H1 (cell line): ENCODE measurements at regions not wholly inside any gene's neighbourhood (a gene's known extent, or its start where the extent isn't known, plus 50 kb on each side); places are given as distances from the start of the nearest gene placed in this dataset.

Experiments
- CTCF ChIA-PET: fragments of 300-600 bp; sonication (Branson Sonifier 250); formaldehyde crosslinking; loops from one replicate; lab custom pipeline; 2021; ENCODE audit not compliant: partially characterized antibody; lab: Charles Lee
- POLR2A ChIA-PET: fragments of 300-600 bp; sonication (Branson Sonifier 250); formaldehyde crosslinking; loops from one replicate; lab custom pipeline; 2021; ENCODE audit warnings: inconsistent platforms; ENCODE audit not compliant: partially characterized antibody; lab: Charles Lee
- DNase-seq, 2 experiments: peaks; one replicate each; pipeline versions ENCODE4 v3.0.0 to v3.0.0-alpha.2; 2010 to 2022; ENCODE audit warnings: low spot score in 2 of 2, low read depth in 1 of 2, mixed read lengths in 1 of 2
- FAIRE-seq: peaks from 2 replicates; lab custom pipeline; 2011; peaks lifted over from hg19 to GRCh38; lab: Jason Lieb, UNC
- H2AFZ ChIP-seq: 2 replicates; pipeline ENCODE4 v1.8.1; 2012; ENCODE audit warnings: low read length, inconsistent platforms
- H2AK5ac ChIP-seq: 2 replicates; pipeline ENCODE4 v1.6.1; 2013; ENCODE audit warnings: low read depth, low read length
- H2BK120ac ChIP-seq: replicated peaks from 2 replicates; pipeline ENCODE3; 2013; ENCODE audit warnings: low read depth, low read length, inconsistent platforms
- H2BK12ac ChIP-seq: 2 replicates; pipeline ENCODE4 v1.6.1; 2013; ENCODE audit warnings: low read depth, low read length
- H2BK15ac ChIP-seq: 2 replicates; pipeline ENCODE4 v1.6.1; 2013; ENCODE audit warnings: low read length
- H2BK20ac ChIP-seq: 2 replicates; pipeline ENCODE4 v1.6.1; 2013; ENCODE audit warnings: low read length
- H2BK5ac ChIP-seq: 2 replicates; pipeline ENCODE4 v1.6.1; 2013; ENCODE audit warnings: low read depth, low read length
- H3K14ac ChIP-seq: 2 replicates; pipeline ENCODE4 v1.6.1; 2013; ENCODE audit warnings: inconsistent platforms; ENCODE audit not compliant: insufficient read length
- H3K18ac ChIP-seq: 2 replicates; pipeline ENCODE4 v1.6.1; 2013; ENCODE audit warnings: low read length; ENCODE audit errors: extremely low read depth
- H3K23ac ChIP-seq: 2 replicates; pipeline ENCODE4 v1.6.1; 2013; ENCODE audit warnings: inconsistent platforms; ENCODE audit not compliant: insufficient read length
- H3K23me2 ChIP-seq: 2 replicates; pipeline ENCODE4 v1.6.1; 2013; ENCODE audit warnings: low read depth, low read length
- H3K27ac ChIP-seq: 2 replicates; pipeline ENCODE4 v1.6.1; 2011; ENCODE audit warnings: low read depth, low read length, inconsistent platforms
- H3K27me3 ChIP-seq, 4 experiments: replicated peaks in 1 of 4; 1 replicate in 1 of 4; 2 replicates in 3 of 4; pipeline versions ENCODE4 v1.6.1 to v1.8.1; 2011 to 2013; ENCODE audit warnings: low read length in 3 of 4, mild to moderate bottlenecking in 3 of 4, inconsistent platforms in 2 of 4, mixed read lengths in 2 of 4, moderate library complexity in 1 of 4; ENCODE audit not compliant: control insufficient read depth in 3 of 4, insufficient read depth in 3 of 4; ENCODE audit errors: extremely low read depth in 1 of 4
- H3K36me3 ChIP-seq, 4 experiments: 2 replicates each; pipeline versions ENCODE4 v1.6.1 to v1.8.1; 2011 to 2013; ENCODE audit warnings: mild to moderate bottlenecking in 4 of 4, low read length in 3 of 4, moderate library complexity in 2 of 4, control low read depth in 1 of 4, inconsistent platforms in 1 of 4; ENCODE audit not compliant: insufficient read depth in 4 of 4, control insufficient read depth in 2 of 4
- H3K4ac ChIP-seq: replicated peaks from 2 replicates; pipeline ENCODE3; 2013; ENCODE audit warnings: low read length, low read depth, mixed read lengths, inconsistent platforms; ENCODE audit not compliant: insufficient read length
- H3K4me1 ChIP-seq, 4 experiments: replicated peaks in 1 of 4; 1 replicate in 1 of 4; 2 replicates in 3 of 4; pipeline versions ENCODE4 v1.6.1 to v1.8.1; 2011 to 2013; ENCODE audit warnings: low read length in 3 of 4, inconsistent platforms in 2 of 4, mixed read lengths in 1 of 4; ENCODE audit not compliant: insufficient read depth in 4 of 4, control insufficient read depth in 3 of 4
- H3K4me2 ChIP-seq, 2 experiments: 2 replicates each; pipeline versions ENCODE4 v1.6.1 to v1.8.1; 2011 to 2013; ENCODE audit warnings: low read depth in 2 of 2, low read length in 2 of 2, control low read depth in 1 of 2, inconsistent platforms in 1 of 2, mild to moderate bottlenecking in 1 of 2; ENCODE audit not compliant: insufficient read depth in 1 of 2
- H3K4me3 ChIP-seq, 4 experiments: fragments of 200-600, 300-600 bp in 1 of 4; sonication (generic), shearing (Covaris generic), sonication (Bioruptor Twin) in 1 of 4; 2 replicates each; pipeline versions ENCODE4 v1.5.1 to v1.8.1; 2011 to 2016; ENCODE audit warnings: low read length in 4 of 4, low read depth in 3 of 4, control low read depth in 2 of 4, inconsistent platforms in 2 of 4, mild to moderate bottlenecking in 2 of 4, mixed read lengths in 1 of 4, moderate library complexity in 1 of 4; ENCODE audit not compliant: insufficient read depth in 2 of 4; ENCODE audit errors: extremely low read depth in 1 of 4
- H3K56ac ChIP-seq: replicated peaks from 2 replicates; pipeline ENCODE3; 2013; ENCODE audit warnings: low read depth, mild to moderate bottlenecking, mixed read lengths, low read length, inconsistent platforms; ENCODE audit not compliant: insufficient read length
- H3K79me1 ChIP-seq: 2 replicates; pipeline ENCODE4 v1.6.1; 2013; ENCODE audit warnings: low read depth, low read length, control low read depth
- H3K79me2 ChIP-seq, 2 experiments: 2 replicates each; pipeline versions ENCODE4 v1.6.1 to v1.8.1; 2012 to 2013; ENCODE audit warnings: low read length in 2 of 2, mild to moderate bottlenecking in 2 of 2, inconsistent platforms in 1 of 2; ENCODE audit not compliant: insufficient read depth in 2 of 2, control insufficient read depth in 1 of 2
- H3K9ac ChIP-seq, 4 experiments: replicated peaks in 1 of 4; 1 replicate in 1 of 4; 2 replicates in 3 of 4; pipeline versions ENCODE4 v1.6.1 to v1.8.1; 2011 to 2013; ENCODE audit warnings: low read depth in 3 of 4, low read length in 3 of 4, control low read depth in 2 of 4, mild to moderate bottlenecking in 2 of 4, moderate library complexity in 2 of 4, inconsistent platforms in 1 of 4; ENCODE audit errors: extremely low read depth in 1 of 4
- H3K9me3 ChIP-seq, 2 experiments: 2 replicates each; pipeline versions ENCODE4 v1.6.1 to v1.8.1; 2012 to 2013; ENCODE audit warnings: mild to moderate bottlenecking in 2 of 2, moderate library complexity in 2 of 2, control low read depth in 1 of 2, inconsistent platforms in 1 of 2, low read depth in 1 of 2, low read length in 1 of 2, mixed read lengths in 1 of 2; ENCODE audit not compliant: insufficient read depth in 2 of 2
- H4K20me1 ChIP-seq, 2 experiments: replicated peaks in 1 of 2; 2 replicates each; pipeline versions ENCODE3 to v1.8.1; 2011 to 2013; ENCODE audit warnings: inconsistent platforms in 2 of 2, low read length in 2 of 2, mild to moderate bottlenecking in 1 of 2; ENCODE audit not compliant: insufficient read depth in 2 of 2, control insufficient read depth in 1 of 2
- H4K5ac ChIP-seq: 2 replicates; pipeline ENCODE4 v1.6.1; 2013; ENCODE audit warnings: low read length, low read depth, mixed read lengths, inconsistent platforms; ENCODE audit not compliant: insufficient read length
- H4K8ac ChIP-seq: 2 replicates; pipeline ENCODE4 v1.8.0; 2013; ENCODE audit warnings: mild to moderate bottlenecking, moderate library complexity, low read length, inconsistent platforms; ENCODE audit not compliant: insufficient read depth; ENCODE audit errors: extremely low read depth
- H4K91ac ChIP-seq: replicated peaks from 2 replicates; pipeline ENCODE3; 2013; ENCODE audit warnings: low read length, mixed read lengths, inconsistent platforms; ENCODE audit not compliant: insufficient read length
- ATF2 ChIP-seq: IDR thresholded peaks from 2 replicates; pipeline ENCODE4 v1.6.1; 2012; ENCODE audit warnings: low read length, inconsistent platforms
- BCL11A ChIP-seq, 2 experiments: IDR thresholded peaks; one replicate each; pipeline ENCODE4 v1.6.1; 2011; ENCODE audit warnings: low read depth in 2 of 2, low read length in 2 of 2, mild to moderate bottlenecking in 2 of 2
- CBX8 ChIP-seq: fragments of 300-800, 300-1000 bp; sonication (generic); IDR thresholded peaks from 2 replicates; pipeline ENCODE4 v1.7.1; 2016; ENCODE audit warnings: low read depth, low read length, borderline replicate concordance
- E2F6 ChIP-seq: IDR thresholded peaks from 2 replicates; pipeline ENCODE4 v1.6.1; 2012; ENCODE audit warnings: inconsistent platforms
- EZH2 ChIP-seq: fragments of 200-600 bp; sonication (generic); IDR thresholded peaks from 2 replicates; pipeline ENCODE4 v1.7.1; 2012; ENCODE audit warnings: low read depth, mild to moderate bottlenecking, moderate library complexity, low read length, inconsistent platforms; ENCODE audit not compliant: severe bottlenecking
- GABPA ChIP-seq: IDR thresholded peaks from 2 replicates; pipeline ENCODE4 v1.6.1; 2011; ENCODE audit warnings: mild to moderate bottlenecking, low read length, moderate library complexity, borderline replicate concordance; ENCODE audit not compliant: insufficient read depth
- JUN ChIP-seq: IDR thresholded peaks from 2 replicates; pipeline ENCODE4 v1.6.1; 2011; ENCODE audit warnings: low read depth, mild to moderate bottlenecking, improper control_type of control experiment, low read length
- POLR2A ChIP-seq, 2 experiments: IDR thresholded peaks; 1 replicate in 1 of 2; 2 replicates in 1 of 2; pipeline ENCODE4 v1.6.1; 2011; ENCODE audit warnings: low read depth in 2 of 2, low read length in 2 of 2, mild to moderate bottlenecking in 2 of 2; ENCODE audit errors: control extremely low read depth in 1 of 2
- POLR2AphosphoS5 ChIP-seq: IDR thresholded peaks from 2 replicates; pipeline ENCODE4 v1.6.1; 2011; ENCODE audit warnings: low read depth, low read length
- SIRT6 ChIP-seq: IDR thresholded peaks from one replicate; pipeline ENCODE4 v1.7.1; 2012; ENCODE audit warnings: low read length, inconsistent platforms
- SP1 ChIP-seq: IDR thresholded peaks from 2 replicates; pipeline ENCODE4 v1.6.1; 2011; ENCODE audit warnings: low read depth, low read length
- SP2 ChIP-seq: IDR thresholded peaks from 2 replicates; pipeline ENCODE4 v1.6.1; 2012; ENCODE audit warnings: mild to moderate bottlenecking, low read length, inconsistent platforms
- SUZ12 ChIP-seq: fragments of 200-600 bp; sonication (generic); IDR thresholded peaks from 2 replicates; pipeline ENCODE4 v1.6.1; 2012; ENCODE audit warnings: mild to moderate bottlenecking, inconsistent platforms, low read length, moderate library complexity, mixed read lengths
- WGBS, 2 experiments: shearing (Covaris generic) in 1 of 2; methylation state at CpG; one replicate each; pipeline versions ENCODE4 v1.1.6 to v1.1.7; 2013 to 2015; ENCODE audit warnings: low lambda C conversion rate in 2 of 2, mixed read lengths in 2 of 2, inconsistent platforms in 1 of 2, low coverage in 1 of 2, missing lambda C conversion rate in 1 of 2; ENCODE audit not compliant: insufficient replicate concordance in 2 of 2, insufficient coverage in 1 of 2, insufficient read length in 1 of 2; ENCODE audit errors: extremely low coverage in 1 of 2, missing lambda C conversion rate in 1 of 2; 5-methylcytosine and 5-hydroxymethylcytosine counted together

- H4K8ac ChIP-seq = no peak overlapping the region
- WGBS, 2 experiments = 86% methylated on average over 4 of the region's 4 CpGs; no CpG with 5 or more reads in 1 of the 2 experiments
- no peaks in the 10 kb centered on the region for H3K4me1 ChIP-seq
- H3K4me3 ChIP-seq = no peak overlapping the region
- no peak overlapping the region for H2BK20ac ChIP-seq
- H3K4me2 ChIP-seq = no peak overlapping the region
- H2BK120ac ChIP-seq = no peak overlapping the region
- POLR2A ChIA-PET = no interaction called here
- H3K79me1 ChIP-seq = no peaks in the 10 kb centered on the region
- no peak overlapping the region for H2BK12ac ChIP-seq
- no peak overlapping the region for H2BK5ac ChIP-seq
- H3K14ac ChIP-seq = no peak overlapping the region
- no peak overlapping the region for H3K9ac ChIP-seq
- no peak overlapping the region for H4K5ac ChIP-seq
- no peak overlapping the region for H2BK15ac ChIP-seq
- H3K23me2 ChIP-seq = no peaks in the 10 kb centered on the region
- H3K56ac ChIP-seq = no peak overlapping the region
- H3K36me3 ChIP-seq = no peaks in the 10 kb centered on the region
- no peaks in the 10 kb centered on the region for H3K9me3 ChIP-seq
- H3K4ac ChIP-seq = no peak overlapping the region
- no peak overlapping the region for H2AFZ ChIP-seq
- DNase-seq (no peak), FAIRE-seq (no peak)
- no peak overlapping the region for H3K27ac ChIP-seq
- H4K91ac ChIP-seq = no peak overlapping the region
- H3K27me3 ChIP-seq = no peaks in the 10 kb centered on the region
- CTCF ChIA-PET = interaction anchor here (2.0 kb wide), 1 partner anchor 363 kb away, joined by 7 read pairs; no protein-coding TSS in a partner anchor
- H4K20me1 ChIP-seq = no peaks in the 10 kb centered on the region
- H3K23ac ChIP-seq = no peak overlapping the region
- TF ChIP-seq POLR2AphosphoS5 = no peak
- no peak for TF ChIP-seq GABPA
- no peak for TF ChIP-seq SP2
- TF ChIP-seq ATF2 = no peak
- TF ChIP-seq JUN = no peak
- no peak for TF ChIP-seq EZH2
- no peak for TF ChIP-seq SIRT6
- no peak for TF ChIP-seq POLR2A (IDR thresholded peaks at IDR 0.05; ENCODE audit: control extremely low read depth in 1 of 2, low read depth in 2 of 2, low read length in 2 of 2)
- TF ChIP-seq SUZ12 = no peak
- TF ChIP-seq E2F6 = no peak
- TF ChIP-seq CBX8 = no peak
- TF ChIP-seq SP1 = no peak
- TF ChIP-seq BCL11A (IDR thresholded peaks at IDR 0.05; ENCODE audit: low read depth in 2 of 2, low read length in 2 of 2) = no peak
- TF ChIP-seq, all 59 proteins: peak for 0
- Histone ChIP-seq H3K18ac (no peak overlapping the region), H2AK5ac (no peak overlapping the region), H3K79me2 (no peaks in the 10 kb centered on the region)
These were observed 1432.8 kb downstream of the CDH11 start for GRCh38 chr16:63689068-63689467.
